MM.1S (cell line): ENCODE measurements at regions not wholly inside any gene's neighbourhood (a gene's known extent, or its start where the extent isn't known, plus 50 kb on each side); places are given as distances from the start of the nearest gene placed in this dataset.
A peak's percentile ranks its signal among the peaks of the same experiment; 100 is the strongest.

Experiments
- DNase-seq: peaks from one replicate; pipeline ENCODE4 v3.0.0-alpha.2; 2015
- H2AFZ ChIP-seq: fragments of 300-600 bp; sonication (generic); 2 replicates; pipeline ENCODE4 v1.6.0; 2016; ENCODE audit warnings: antibody characterized with exemption, low read length
- H3F3A ChIP-seq: fragments of 300-600 bp; sonication (generic); 2 replicates; pipeline ENCODE4 v1.6.1; 2016; ENCODE audit warnings: mild to moderate bottlenecking, antibody characterized with exemption, low read length, moderate library complexity, mixed read lengths; ENCODE audit not compliant: insufficient read depth
- H3K27ac ChIP-seq: fragments of 300-600 bp; sonication (generic); 2 replicates; pipeline ENCODE4 v1.5.1; 2016; ENCODE audit warnings: mild to moderate bottlenecking, low read length
- H3K27me3 ChIP-seq: fragments of 300-600 bp; sonication (generic); replicated peaks from 2 replicates; pipeline ENCODE4 v1.6.0; 2016; ENCODE audit warnings: low read length; ENCODE audit not compliant: insufficient read depth
- H3K36me3 ChIP-seq: fragments of 300-600 bp; sonication (generic); replicated peaks from 2 replicates; pipeline ENCODE4 v1.6.1; 2016; ENCODE audit warnings: mild to moderate bottlenecking, low read length, mixed read lengths; ENCODE audit not compliant: insufficient read depth
- H3K4me1 ChIP-seq: fragments of 300-600 bp; sonication (generic); 2 replicates; pipeline ENCODE4 v1.6.1; 2016; ENCODE audit warnings: low read length, mixed read lengths
- H3K4me2 ChIP-seq: fragments of 300-600 bp; sonication (generic); 2 replicates; pipeline ENCODE4 v1.6.0; 2016; ENCODE audit warnings: low read depth, low read length
- H3K4me3 ChIP-seq: fragments of 300-600 bp; sonication (generic); 2 replicates; pipeline ENCODE4 v1.5.1; 2016; ENCODE audit warnings: low read length, mixed read lengths
- H3K79me2 ChIP-seq: fragments of 300-600 bp; sonication (generic); 2 replicates; pipeline ENCODE4 v1.6.1; 2016; ENCODE audit warnings: mixed run types, low read length, mixed read lengths
- H3K9ac ChIP-seq: fragments of 300-600 bp; sonication (generic); 2 replicates; pipeline ENCODE4 v1.6.1; 2016; ENCODE audit warnings: low read length, mixed read lengths
- H3K9me2 ChIP-seq: fragments of 300-600 bp; sonication (generic); replicated peaks from 2 replicates; pipeline ENCODE4 v1.6.1; 2016; ENCODE audit warnings: mild to moderate bottlenecking, low read length, mixed read lengths; ENCODE audit not compliant: insufficient read depth
- H3K9me3 ChIP-seq: fragments of 300-600 bp; sonication (generic); replicated peaks from 2 replicates; pipeline ENCODE4 v1.6.1; 2016; ENCODE audit warnings: mild to moderate bottlenecking, low read length, mixed read lengths; ENCODE audit not compliant: insufficient read depth
- H4K20me1 ChIP-seq: fragments of 300-600 bp; sonication (generic); 2 replicates; pipeline ENCODE4 v1.6.1; 2016; ENCODE audit warnings: mild to moderate bottlenecking, low read length, moderate library complexity, mixed read lengths; ENCODE audit not compliant: insufficient read depth
- CTCF ChIP-seq: fragments of 300-600 bp; sonication (generic); IDR thresholded peaks from 2 replicates; pipeline ENCODE4 v1.5.1; 2016; ENCODE audit warnings: antibody characterized with exemption, low read length, mixed read lengths
- EZH2 ChIP-seq: fragments of 300-600 bp; sonication (generic); optimal IDR thresholded peaks from 2 replicates; pipeline ENCODE3; 2017; ENCODE audit warnings: low read depth, mild to moderate bottlenecking, antibody characterized with exemption, low read length, mixed read lengths
- EZH2phosphoT487 ChIP-seq: fragments of 300-600 bp; sonication (generic); IDR thresholded peaks from 2 replicates; pipeline ENCODE4 v1.6.1; 2018; ENCODE audit warnings: antibody characterized with exemption, low read length

DNA sequence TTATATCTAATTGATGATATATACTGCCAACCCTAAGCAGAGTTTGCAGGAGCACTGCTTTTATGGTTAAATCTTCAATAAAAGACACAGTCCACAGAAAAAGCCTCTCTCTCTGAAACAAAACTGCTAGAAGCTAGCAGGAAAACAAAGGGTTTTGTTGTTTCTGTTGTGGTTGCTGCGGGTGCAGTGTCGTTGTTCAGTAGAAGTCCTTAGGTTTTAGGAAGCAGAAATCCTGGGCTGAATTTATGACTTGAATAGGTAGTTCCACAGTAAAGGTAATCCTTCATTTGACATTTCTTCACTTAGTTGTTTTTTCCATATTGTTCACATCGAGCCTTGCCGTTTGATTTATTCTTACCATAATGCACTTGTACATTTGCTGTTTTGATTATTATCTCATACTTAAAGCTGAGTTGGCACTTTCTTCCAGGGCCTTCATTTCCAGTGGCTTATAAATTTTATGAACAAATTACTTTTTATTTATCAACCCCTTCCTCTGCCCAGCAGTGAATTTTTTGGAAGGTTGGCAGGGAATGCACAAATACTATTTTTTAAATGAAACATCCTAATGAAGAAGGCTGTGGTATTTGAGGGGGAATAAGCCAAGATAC is 209.6 kb upstream of the SLC30A5 start:
- H2AFZ ChIP-seq, result no peak overlapping the region
- no peaks in the 10 kb centered on the region for H3K9me2 ChIP-seq
- no peaks in the 10 kb centered on the region for H3K36me3 ChIP-seq
- H3K4me2 ChIP-seq, result no peak overlapping the region
- H3K9me3 ChIP-seq, result no peaks in the 10 kb centered on the region
- H4K20me1 ChIP-seq, result no peaks in the 10 kb centered on the region
- no peaks in the 10 kb centered on the region for H3K27me3 ChIP-seq
- no peak for DNase-seq
- TF ChIP-seq EZH2phosphoT487 (no peak), EZH2 (no peak), CTCF (no peak)
- H3F3A ChIP-seq, result no peaks in the 10 kb centered on the region
- no peaks in the 10 kb centered on the region for H3K79me2 ChIP-seq
- no peak overlapping the region for H3K27ac ChIP-seq
- no peak overlapping the region for H3K4me3 ChIP-seq
- no peaks in the 10 kb centered on the region for H3K4me1 ChIP-seq
- no peak overlapping the region for H3K9ac ChIP-seq

DNA sequence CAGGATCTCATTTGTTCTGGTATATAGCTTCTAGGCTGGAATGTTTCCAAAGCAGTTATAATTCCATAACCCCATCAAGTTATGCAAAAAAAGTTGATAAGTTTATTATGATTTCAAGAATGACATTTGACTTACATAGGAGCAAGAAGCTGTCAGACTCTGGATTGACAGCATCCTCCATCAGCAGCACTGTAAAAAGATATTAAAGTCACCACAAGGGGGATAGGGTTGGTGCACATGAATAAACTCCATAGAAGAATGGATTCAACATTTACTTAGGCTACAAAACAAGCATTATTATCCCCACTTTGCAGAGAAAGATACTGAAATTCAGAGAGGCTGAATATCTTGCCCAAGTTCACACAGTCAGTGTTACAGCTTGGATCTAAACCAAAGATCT is 208.9 kb upstream of the SLC30A5 start:
- no peaks in the 10 kb centered on the region for H3K9me3 ChIP-seq
- H3K4me3 ChIP-seq, result no peak overlapping the region
- no peak overlapping the region for H3K9ac ChIP-seq
- no peaks in the 10 kb centered on the region for H3K79me2 ChIP-seq
- H4K20me1 ChIP-seq, result no peaks in the 10 kb centered on the region
- H3K9me2 ChIP-seq, result no peaks in the 10 kb centered on the region
- no peaks in the 10 kb centered on the region for H3F3A ChIP-seq
- H3K36me3 ChIP-seq, result no peaks in the 10 kb centered on the region
- H3K27me3 ChIP-seq, result no peaks in the 10 kb centered on the region
- TF ChIP-seq CTCF, result peak; percentile 20; the same call in 1 of the 2 replicates
- TF ChIP-seq EZH2, result no peak
- no peak for TF ChIP-seq EZH2phosphoT487
- no peaks in the 10 kb centered on the region for H3K4me1 ChIP-seq
- no peak for DNase-seq
- no peak overlapping the region for H3K27ac ChIP-seq
- H2AFZ ChIP-seq, result no peak overlapping the region
- no peak overlapping the region for H3K4me2 ChIP-seq

GRCh38 chr5:68886814-68887213 is 207.0 kb upstream of the SLC30A5 start:
- Histone ChIP-seq H3K27ac (no peak overlapping the region), H3K36me3 (no peaks in the 10 kb centered on the region), H3K27me3 (no peaks in the 10 kb centered on the region), H3K9me3 (no peaks in the 10 kb centered on the region), H3K9ac (no peak overlapping the region), H2AFZ (no peak overlapping the region), H3K9me2 (no peaks in the 10 kb centered on the region), H4K20me1 (no peaks in the 10 kb centered on the region), H3K79me2 (no peaks in the 10 kb centered on the region), H3F3A (no peaks in the 10 kb centered on the region), H3K4me1 (no peaks in the 10 kb centered on the region), H3K4me2 (no peak overlapping the region), H3K4me3 (no peak overlapping the region)
- TF ChIP-seq CTCF (no peak), EZH2phosphoT487 (no peak), EZH2 (no peak)
- DNase-seq, result no peak
